ENCODE measurements at regions not wholly inside any gene's neighbourhood (a gene's known extent, or its start where the extent isn't known, plus 50 kb on each side); places are given as distances from the start of the nearest gene placed in this dataset.

DNA sequence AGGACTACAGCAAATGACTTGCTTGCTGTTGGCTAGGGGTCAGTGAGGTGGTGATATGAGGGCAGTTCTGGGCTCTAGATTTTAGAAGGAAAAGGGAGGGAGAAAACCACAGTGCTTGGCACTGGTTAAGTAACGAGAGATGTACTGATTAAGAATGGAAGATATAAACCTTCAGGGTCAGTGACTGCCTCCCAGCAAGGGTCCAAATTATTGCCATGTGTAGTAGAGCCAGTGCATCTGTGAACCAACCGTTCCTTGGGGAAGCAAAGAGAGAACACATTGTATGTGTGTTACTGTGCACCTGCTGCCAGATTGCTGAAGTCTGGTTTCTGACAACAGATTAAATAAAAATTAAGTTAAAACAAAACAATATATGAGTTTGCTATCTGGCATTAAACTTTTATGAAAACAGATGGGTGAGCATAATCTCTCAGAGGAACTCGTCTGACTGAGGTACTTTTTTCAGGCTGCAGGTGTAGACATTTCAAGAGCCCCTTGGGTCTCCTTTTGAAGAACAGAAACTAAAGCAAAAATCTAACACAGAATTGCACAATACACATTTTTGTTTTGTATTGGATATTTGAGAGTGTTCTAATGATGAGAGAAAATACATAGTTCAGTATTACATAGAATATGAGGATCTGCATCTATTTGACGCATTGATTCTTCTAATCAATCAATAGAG, 1120.6 kb downstream of the SORCS3 start:
- Histone ChIP-seq H3K9me3 (ENCODE audit: control insufficient read depth in 4 of 4, insufficient read depth in 3 of 4, low read length in 3 of 4) (no peaks in the 10 kb centered on the region), H3K27ac (ENCODE audit: low read depth in 1 of 2, low read length in 1 of 2) (no peak overlapping the region), H3K36me3 (ENCODE audit: control insufficient read depth in 4 of 4, insufficient read depth in 4 of 4, low read length in 4 of 4) (no peaks in the 10 kb centered on the region), H3K4me3 (no peak overlapping the region), H3K27me3 (ENCODE audit: control insufficient read depth in 3 of 3, insufficient read depth in 3 of 3, low read length in 2 of 3) (no peaks in the 10 kb centered on the region), H3K4me1 (ENCODE audit: control insufficient read depth in 5 of 5, insufficient read depth in 5 of 5, low read length in 5 of 5) (peaks cover 0 to 3% (median 0%) of the 10 kb centered on the region in 5 donors), H3K9ac (ENCODE audit: insufficient read depth in 1 of 2, low read length in 2 of 2) (no peak overlapping the region)
- TF ChIP-seq, protein P1, sequence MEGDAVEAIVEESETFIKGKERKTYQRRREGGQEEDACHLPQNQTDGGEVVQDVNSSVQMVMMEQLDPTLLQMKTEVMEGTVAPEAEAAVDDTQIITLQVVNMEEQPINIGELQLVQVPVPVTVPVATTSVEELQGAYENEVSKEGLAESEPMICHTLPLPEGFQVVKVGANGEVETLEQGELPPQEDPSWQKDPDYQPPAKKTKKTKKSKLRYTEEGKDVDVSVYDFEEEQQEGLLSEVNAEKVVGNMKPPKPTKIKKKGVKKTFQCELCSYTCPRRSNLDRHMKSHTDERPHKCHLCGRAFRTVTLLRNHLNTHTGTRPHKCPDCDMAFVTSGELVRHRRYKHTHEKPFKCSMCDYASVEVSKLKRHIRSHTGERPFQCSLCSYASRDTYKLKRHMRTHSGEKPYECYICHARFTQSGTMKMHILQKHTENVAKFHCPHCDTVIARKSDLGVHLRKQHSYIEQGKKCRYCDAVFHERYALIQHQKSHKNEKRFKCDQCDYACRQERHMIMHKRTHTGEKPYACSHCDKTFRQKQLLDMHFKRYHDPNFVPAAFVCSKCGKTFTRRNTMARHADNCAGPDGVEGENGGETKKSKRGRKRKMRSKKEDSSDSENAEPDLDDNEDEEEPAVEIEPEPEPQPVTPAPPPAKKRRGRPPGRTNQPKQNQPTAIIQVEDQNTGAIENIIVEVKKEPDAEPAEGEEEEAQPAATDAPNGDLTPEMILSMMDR (IDR thresholded peaks at IDR 0.05; ENCODE audit: control extremely low read depth, extremely low read depth) = no peak
- ATAC-seq (ENCODE audit: insufficient read depth, low FRiP score) (no peak), DNase-seq (no peak)
- 72 to 74% methylated on average over 4 of the region's 4 CpGs for WGBS, 2 donors

DNA sequence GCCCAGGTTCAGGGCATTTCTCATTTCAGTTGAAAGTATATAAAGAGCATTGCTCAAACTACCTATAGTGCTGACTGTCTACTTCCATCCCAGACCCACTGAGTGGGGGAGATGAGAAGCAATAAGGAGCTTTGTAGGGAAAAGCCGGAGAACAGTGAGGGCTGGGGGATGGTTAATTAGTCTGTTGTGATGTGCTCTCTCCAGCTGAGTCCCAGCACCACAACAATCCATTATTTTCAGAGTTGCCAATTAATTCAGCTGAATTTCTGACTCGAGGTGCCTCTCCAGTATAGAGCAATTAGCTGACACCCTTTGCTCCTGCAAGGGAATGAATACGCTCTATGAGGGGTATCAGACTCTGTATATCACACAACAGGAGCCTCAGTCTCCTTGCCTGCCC, 1118.6 kb downstream of the SORCS3 start:
- H3K9ac ChIP-seq (ENCODE audit: insufficient read depth in 1 of 2, low read length in 2 of 2) = no peak overlapping the region
- 50 to 56% methylated on average over 3 of the region's 3 CpGs for WGBS, 2 donors
- H3K27ac ChIP-seq (ENCODE audit: low read depth in 1 of 2, low read length in 1 of 2) = no peak overlapping the region
- H3K36me3 ChIP-seq (ENCODE audit: control insufficient read depth in 4 of 4, insufficient read depth in 4 of 4, low read length in 4 of 4) = no peaks in the 10 kb centered on the region
- H3K4me3 ChIP-seq = no peak overlapping the region
- no peaks in the 10 kb centered on the region for H3K9me3 ChIP-seq (ENCODE audit: control insufficient read depth in 4 of 4, insufficient read depth in 3 of 4, low read length in 3 of 4)
- ATAC-seq (ENCODE audit: insufficient read depth, low FRiP score) (no peak), DNase-seq (no peak)
- H3K4me1 ChIP-seq (ENCODE audit: control insufficient read depth in 5 of 5, insufficient read depth in 5 of 5, low read length in 5 of 5) = peaks cover 0 to 7% (median 0%) of the 10 kb centered on the region in 5 donors
- TF ChIP-seq, protein P1 (IDR thresholded peaks at IDR 0.05; ENCODE audit: control extremely low read depth, extremely low read depth) = no peak
- H3K27me3 ChIP-seq (ENCODE audit: control insufficient read depth in 3 of 3, insufficient read depth in 3 of 3, low read length in 2 of 3) = no peaks in the 10 kb centered on the region

DNA sequence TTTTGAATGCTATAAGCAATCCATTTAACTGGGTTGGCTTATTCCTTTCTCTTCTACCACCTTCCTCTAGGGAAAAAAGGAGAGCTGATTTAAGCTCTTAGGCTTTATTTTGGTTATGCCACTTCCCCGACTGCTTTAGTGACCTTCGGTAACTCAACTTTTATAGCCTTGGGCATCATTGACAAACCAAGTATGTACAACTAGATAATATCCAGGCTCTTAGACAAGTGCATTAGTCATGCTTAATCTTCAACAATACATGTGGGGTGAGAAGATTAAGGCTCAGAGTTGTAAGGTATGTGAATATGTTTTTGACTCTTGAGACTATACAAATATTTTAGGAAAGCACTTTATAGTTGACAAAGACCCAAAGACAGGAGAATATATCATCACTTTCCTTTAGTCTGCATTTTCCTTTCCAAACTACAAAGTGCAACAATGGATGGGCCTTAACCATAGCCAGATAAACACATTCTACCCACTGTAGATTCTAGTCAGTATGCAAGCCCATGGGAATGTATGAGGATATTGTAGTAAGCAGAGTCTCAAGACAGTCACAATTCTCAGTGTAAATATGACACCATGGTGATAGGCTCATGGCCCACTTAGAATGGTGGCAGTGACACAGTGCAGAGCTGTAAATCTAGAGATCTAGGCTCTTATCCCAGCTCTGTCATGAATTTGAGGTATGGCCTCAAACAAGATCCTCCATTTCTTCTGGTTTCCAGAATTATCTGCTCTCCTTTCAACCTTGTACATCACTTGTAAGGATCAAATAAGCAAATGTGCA, 1117.3 kb downstream of the SORCS3 start:
- ATAC-seq (ENCODE audit: insufficient read depth, low FRiP score) = no peak
- Histone ChIP-seq H3K27ac (ENCODE audit: low read depth in 1 of 2, low read length in 1 of 2) (no peak overlapping the region), H3K4me3 (no peak overlapping the region), H3K36me3 (ENCODE audit: control insufficient read depth in 4 of 4, insufficient read depth in 4 of 4, low read length in 4 of 4) (no peaks in the 10 kb centered on the region), H3K9ac (ENCODE audit: insufficient read depth in 1 of 2, low read length in 2 of 2) (no peak overlapping the region), H3K27me3 (ENCODE audit: control insufficient read depth in 3 of 3, insufficient read depth in 3 of 3, low read length in 2 of 3) (no peaks in the 10 kb centered on the region), H3K9me3 (ENCODE audit: control insufficient read depth in 4 of 4, insufficient read depth in 3 of 4, low read length in 3 of 4) (no peaks in the 10 kb centered on the region), H3K4me1 (ENCODE audit: control insufficient read depth in 5 of 5, insufficient read depth in 5 of 5, low read length in 5 of 5) (peaks cover 0 to 7% (median 0%) of the 10 kb centered on the region in 5 donors)
- no peak for DNase-seq
- TF ChIP-seq, protein P1 (IDR thresholded peaks at IDR 0.05; ENCODE audit: control extremely low read depth, extremely low read depth) = no peak
- 78 to 81% methylated on average over 2 of the region's 2 CpGs for WGBS, 2 donors

All from lung (tissue), 11 donors.